ENCODE measurements at regions not wholly inside any gene's neighbourhood (a gene's known extent, or its start where the extent isn't known, plus 50 kb on each side); places are given as distances from the start of the nearest gene placed in this dataset.

- Histone ChIP-seq H3K4me1 (ENCODE audit: control extremely low read depth in 1 of 4, control insufficient read depth in 4 of 4, insufficient read depth in 4 of 4, low read length in 3 of 4) (peaks cover 0 to 3% (median 1%) of the 10 kb centered on the region in 4 experiments), H3K9me3 (ENCODE audit: control extremely low read depth in 1 of 5, control insufficient read depth in 4 of 5, insufficient read depth in 2 of 5, low read depth in 1 of 5, low read length in 4 of 5) (peaks cover 0 to 2% (median 0%) of the 10 kb centered on the region in 5 experiments), H3K27ac (ENCODE audit: insufficient read depth in 1 of 2, low read depth in 1 of 2, low read length in 2 of 2, poor library complexity in 1 of 2, severe bottlenecking in 2 of 2) (no peak overlapping the region), H3K4me3 (ENCODE audit: control insufficient read depth in 1 of 7, extremely low read depth in 1 of 7, insufficient read depth in 4 of 7, low read depth in 2 of 7, low read length in 6 of 7) (no peak overlapping the region), H3K36me3 (ENCODE audit: control insufficient read depth in 4 of 4, insufficient read depth in 4 of 4, low read length in 3 of 4) (no peaks in the 10 kb centered on the region), H3K27me3 (replicated peaks in 2 of 5; ENCODE audit: control insufficient read depth in 4 of 5, insufficient read depth in 5 of 5, low read length in 4 of 5) (no peaks in the 10 kb centered on the region)
- WGBS (ENCODE audit: insufficient coverage) = 56% methylated on average over 3 of the region's 5 CpGs
- POLR2A ChIA-PET = no interaction called here
- CTCF ChIA-PET = interaction anchor here (1.5 kb wide), 1 partner anchor 24 kb away, joined by 3 read pairs; no protein-coding TSS in a partner anchor
- DNase-seq = no peak
These were observed 394.6 kb downstream of the KIF16B start for GRCh38 chr20:16178546-16179135.

GRCh38 chr20:16175322-16175961 lies 397.8 kb downstream of the KIF16B start:
- peak in 2 of 3 donors; percentile 55 to 64 for DNase-seq
- Histone ChIP-seq H3K36me3 (ENCODE audit: control insufficient read depth in 4 of 4, insufficient read depth in 4 of 4, low read length in 3 of 4) (no peaks in the 10 kb centered on the region), H3K9me3 (ENCODE audit: control extremely low read depth in 1 of 5, control insufficient read depth in 4 of 5, insufficient read depth in 2 of 5, low read depth in 1 of 5, low read length in 4 of 5) (no peaks in the 10 kb centered on the region), H3K4me3 (ENCODE audit: control insufficient read depth in 1 of 7, extremely low read depth in 1 of 7, insufficient read depth in 4 of 7, low read depth in 2 of 7, low read length in 6 of 7) (no peak overlapping the region), H3K27ac (ENCODE audit: insufficient read depth in 1 of 2, low read depth in 1 of 2, low read length in 2 of 2, poor library complexity in 1 of 2, severe bottlenecking in 2 of 2) (no peak overlapping the region), H3K4me1 (ENCODE audit: control extremely low read depth in 1 of 4, control insufficient read depth in 4 of 4, insufficient read depth in 4 of 4, low read length in 3 of 4) (peaks cover 0 to 3% (median 1%) of the 10 kb centered on the region in 4 experiments), H3K27me3 (replicated peaks in 2 of 5; ENCODE audit: control insufficient read depth in 4 of 5, insufficient read depth in 5 of 5, low read length in 4 of 5) (no peaks in the 10 kb centered on the region)
- ChIA-PET POLR2A (no interaction called here), CTCF (interaction anchor here (0.9 kb wide), 1 partner anchor 32 kb away, joined by 3 read pairs; no protein-coding TSS in a partner anchor)
- 100% methylated on average over 1 of the region's 7 CpGs for WGBS (ENCODE audit: insufficient coverage)

GRCh38 chr20:16174311-16174710 lies 398.9 kb downstream of the KIF16B start:
- CTCF ChIA-PET = no interaction called here
- no peaks in the 10 kb centered on the region for H3K36me3 ChIP-seq (ENCODE audit: control insufficient read depth in 4 of 4, insufficient read depth in 4 of 4, low read length in 3 of 4)
- no peak overlapping the region for H3K4me3 ChIP-seq (ENCODE audit: control insufficient read depth in 1 of 7, extremely low read depth in 1 of 7, insufficient read depth in 4 of 7, low read depth in 2 of 7, low read length in 6 of 7)
- no peak overlapping the region for H3K27ac ChIP-seq (ENCODE audit: insufficient read depth in 1 of 2, low read depth in 1 of 2, low read length in 2 of 2, poor library complexity in 1 of 2, severe bottlenecking in 2 of 2)
- no peaks in the 10 kb centered on the region for H3K9me3 ChIP-seq (ENCODE audit: control extremely low read depth in 1 of 5, control insufficient read depth in 4 of 5, insufficient read depth in 2 of 5, low read depth in 1 of 5, low read length in 4 of 5)
- H3K4me1 ChIP-seq (ENCODE audit: control extremely low read depth in 1 of 4, control insufficient read depth in 4 of 4, insufficient read depth in 4 of 4, low read length in 3 of 4) = peaks cover 0 to 3% (median 1%) of the 10 kb centered on the region in 4 experiments
- POLR2A ChIA-PET = no interaction called here
- no peak for DNase-seq
- no peaks in the 10 kb centered on the region for H3K27me3 ChIP-seq (replicated peaks in 2 of 5; ENCODE audit: control insufficient read depth in 4 of 5, insufficient read depth in 5 of 5, low read length in 4 of 5)
- no CpG with 5 or more reads among the region's 2 CpGs for WGBS (ENCODE audit: insufficient coverage)

GRCh38 chr20:16173044-16173443 lies 400.2 kb downstream of the KIF16B start:
- Histone ChIP-seq H3K27me3 (replicated peaks in 2 of 5; ENCODE audit: control insufficient read depth in 4 of 5, insufficient read depth in 5 of 5, low read length in 4 of 5) (no peaks in the 10 kb centered on the region), H3K27ac (ENCODE audit: insufficient read depth in 1 of 2, low read depth in 1 of 2, low read length in 2 of 2, poor library complexity in 1 of 2, severe bottlenecking in 2 of 2) (no peak overlapping the region), H3K4me1 (ENCODE audit: control extremely low read depth in 1 of 4, control insufficient read depth in 4 of 4, insufficient read depth in 4 of 4, low read length in 3 of 4) (peaks cover 0 to 3% (median 1%) of the 10 kb centered on the region in 4 experiments), H3K36me3 (ENCODE audit: control insufficient read depth in 4 of 4, insufficient read depth in 4 of 4, low read length in 3 of 4) (no peaks in the 10 kb centered on the region), H3K4me3 (ENCODE audit: control insufficient read depth in 1 of 7, extremely low read depth in 1 of 7, insufficient read depth in 4 of 7, low read depth in 2 of 7, low read length in 6 of 7) (no peak overlapping the region), H3K9me3 (ENCODE audit: control extremely low read depth in 1 of 5, control insufficient read depth in 4 of 5, insufficient read depth in 2 of 5, low read depth in 1 of 5, low read length in 4 of 5) (no peaks in the 10 kb centered on the region)
- ChIA-PET CTCF (no interaction called here), POLR2A (no interaction called here)
- 100% methylated on average over 2 of the region's 4 CpGs for WGBS (ENCODE audit: insufficient coverage)
- DNase-seq = no peak

- Histone ChIP-seq H3K27ac (ENCODE audit: insufficient read depth in 1 of 2, low read depth in 1 of 2, low read length in 2 of 2, poor library complexity in 1 of 2, severe bottlenecking in 2 of 2) (no peak overlapping the region), H3K27me3 (replicated peaks in 2 of 5; ENCODE audit: control insufficient read depth in 4 of 5, insufficient read depth in 5 of 5, low read length in 4 of 5) (no peaks in the 10 kb centered on the region), H3K36me3 (ENCODE audit: control insufficient read depth in 4 of 4, insufficient read depth in 4 of 4, low read length in 3 of 4) (no peaks in the 10 kb centered on the region), H3K4me1 (ENCODE audit: control extremely low read depth in 1 of 4, control insufficient read depth in 4 of 4, insufficient read depth in 4 of 4, low read length in 3 of 4) (peaks cover 0 to 3% (median 1%) of the 10 kb centered on the region in 4 experiments), H3K4me3 (ENCODE audit: control insufficient read depth in 1 of 7, extremely low read depth in 1 of 7, insufficient read depth in 4 of 7, low read depth in 2 of 7, low read length in 6 of 7) (no peak overlapping the region), H3K9me3 (ENCODE audit: control extremely low read depth in 1 of 5, control insufficient read depth in 4 of 5, insufficient read depth in 2 of 5, low read depth in 1 of 5, low read length in 4 of 5) (no peaks in the 10 kb centered on the region)
- DNase-seq = no peak
- ChIA-PET POLR2A (no interaction called here), CTCF (no interaction called here)
These were observed 402.1 kb downstream of the KIF16B start for GRCh38 chr20:16171180-16171579.

GRCh38 chr20:16170406-16170971 lies 402.8 kb downstream of the KIF16B start:
- no peak overlapping the region for H3K4me3 ChIP-seq (ENCODE audit: control insufficient read depth in 1 of 7, extremely low read depth in 1 of 7, insufficient read depth in 4 of 7, low read depth in 2 of 7, low read length in 6 of 7)
- no peak for DNase-seq
- no peaks in the 10 kb centered on the region for H3K9me3 ChIP-seq (ENCODE audit: control extremely low read depth in 1 of 5, control insufficient read depth in 4 of 5, insufficient read depth in 2 of 5, low read depth in 1 of 5, low read length in 4 of 5)
- no peaks in the 10 kb centered on the region for H3K36me3 ChIP-seq (ENCODE audit: control insufficient read depth in 4 of 4, insufficient read depth in 4 of 4, low read length in 3 of 4)
- H3K4me1 ChIP-seq (ENCODE audit: control extremely low read depth in 1 of 4, control insufficient read depth in 4 of 4, insufficient read depth in 4 of 4, low read length in 3 of 4) = peaks cover 0 to 3% (median 1%) of the 10 kb centered on the region in 4 experiments
- ChIA-PET CTCF (no interaction called here), POLR2A (no interaction called here)
- no peaks in the 10 kb centered on the region for H3K27me3 ChIP-seq (replicated peaks in 2 of 5; ENCODE audit: control insufficient read depth in 4 of 5, insufficient read depth in 5 of 5, low read length in 4 of 5)
- no peak overlapping the region for H3K27ac ChIP-seq (ENCODE audit: insufficient read depth in 1 of 2, low read depth in 1 of 2, low read length in 2 of 2, poor library complexity in 1 of 2, severe bottlenecking in 2 of 2)
- 95% methylated on average over 5 of the region's 7 CpGs for WGBS (ENCODE audit: insufficient coverage)

- Histone ChIP-seq H3K36me3 (ENCODE audit: control insufficient read depth in 4 of 4, insufficient read depth in 4 of 4, low read length in 3 of 4) (no peaks in the 10 kb centered on the region), H3K27ac (ENCODE audit: insufficient read depth in 1 of 2, low read depth in 1 of 2, low read length in 2 of 2, poor library complexity in 1 of 2, severe bottlenecking in 2 of 2) (no peak overlapping the region), H3K4me3 (ENCODE audit: control insufficient read depth in 1 of 7, extremely low read depth in 1 of 7, insufficient read depth in 4 of 7, low read depth in 2 of 7, low read length in 6 of 7) (no peak overlapping the region), H3K27me3 (replicated peaks in 2 of 5; ENCODE audit: control insufficient read depth in 4 of 5, insufficient read depth in 5 of 5, low read length in 4 of 5) (no peaks in the 10 kb centered on the region), H3K4me1 (ENCODE audit: control extremely low read depth in 1 of 4, control insufficient read depth in 4 of 4, insufficient read depth in 4 of 4, low read length in 3 of 4) (no peaks in the 10 kb centered on the region), H3K9me3 (ENCODE audit: control extremely low read depth in 1 of 5, control insufficient read depth in 4 of 5, insufficient read depth in 2 of 5, low read depth in 1 of 5, low read length in 4 of 5) (no peaks in the 10 kb centered on the region)
- CTCF ChIA-PET = no interaction called here
- POLR2A ChIA-PET = no interaction called here
- 100% methylated on average over 1 of the region's 2 CpGs for WGBS (ENCODE audit: insufficient coverage)
- no peak for DNase-seq
These were observed 405.7 kb downstream of the KIF16B start for GRCh38 chr20:16167423-16168130.
